ENCODE measurements at regions not wholly inside any gene's neighbourhood (a gene's known extent, or its start where the extent isn't known, plus 50 kb on each side); places are given as distances from the start of the nearest gene placed in this dataset.

- no peak for DNase-seq (ENCODE audit: low spot score)
Observed at GRCh38 chrX:7223271-7223670, 75.3 kb upstream of the PUDP start.

DNA sequence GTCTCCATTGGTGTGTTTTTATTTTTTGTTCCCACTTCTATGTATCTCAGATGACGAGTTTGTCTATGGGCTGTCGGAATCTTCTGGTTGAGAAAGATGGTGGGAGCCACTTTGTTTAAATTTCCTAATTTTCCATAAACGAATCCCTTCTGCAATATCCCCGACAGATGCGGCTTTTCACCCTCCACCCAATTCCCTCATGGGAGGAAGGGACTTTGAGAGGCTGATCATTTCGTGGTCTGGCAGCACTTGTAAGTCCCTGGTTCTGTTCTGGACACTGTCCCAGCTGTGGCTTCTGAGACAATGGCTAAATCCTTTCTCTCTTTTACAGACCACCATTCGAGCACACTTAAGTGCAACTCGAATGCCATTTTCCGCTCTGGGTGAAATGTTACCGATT, 72.2 kb upstream of the PUDP start:
- no peak for DNase-seq (ENCODE audit: low spot score)

DNA sequence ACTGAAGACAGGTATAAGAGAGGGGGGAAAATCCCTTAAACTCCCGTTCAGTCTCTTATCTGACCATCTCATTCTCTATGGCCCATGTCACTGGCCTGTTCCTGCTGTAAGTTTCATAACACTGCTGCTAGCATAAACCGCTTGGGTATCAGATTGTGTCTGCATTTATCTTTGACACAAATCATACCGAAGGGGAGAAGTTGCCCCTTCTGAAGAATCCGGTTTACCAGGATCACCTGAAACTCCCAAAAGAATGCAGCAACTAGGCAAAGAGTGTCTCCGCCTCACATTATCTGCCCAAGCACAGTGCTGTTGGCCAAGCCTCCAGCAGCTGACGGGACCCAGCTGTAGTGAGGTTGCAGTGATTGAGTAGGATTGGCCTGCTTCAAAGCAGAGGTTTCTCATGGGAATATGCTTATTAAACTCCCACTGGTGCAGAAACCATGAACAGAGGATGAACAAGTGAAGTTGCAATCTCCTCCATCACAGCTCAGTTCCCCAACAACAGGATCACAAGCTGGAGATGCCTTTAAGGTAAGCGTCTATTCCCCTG, 71.3 kb upstream of the PUDP start:
- no peak for DNase-seq (ENCODE audit: low spot score)

DNA sequence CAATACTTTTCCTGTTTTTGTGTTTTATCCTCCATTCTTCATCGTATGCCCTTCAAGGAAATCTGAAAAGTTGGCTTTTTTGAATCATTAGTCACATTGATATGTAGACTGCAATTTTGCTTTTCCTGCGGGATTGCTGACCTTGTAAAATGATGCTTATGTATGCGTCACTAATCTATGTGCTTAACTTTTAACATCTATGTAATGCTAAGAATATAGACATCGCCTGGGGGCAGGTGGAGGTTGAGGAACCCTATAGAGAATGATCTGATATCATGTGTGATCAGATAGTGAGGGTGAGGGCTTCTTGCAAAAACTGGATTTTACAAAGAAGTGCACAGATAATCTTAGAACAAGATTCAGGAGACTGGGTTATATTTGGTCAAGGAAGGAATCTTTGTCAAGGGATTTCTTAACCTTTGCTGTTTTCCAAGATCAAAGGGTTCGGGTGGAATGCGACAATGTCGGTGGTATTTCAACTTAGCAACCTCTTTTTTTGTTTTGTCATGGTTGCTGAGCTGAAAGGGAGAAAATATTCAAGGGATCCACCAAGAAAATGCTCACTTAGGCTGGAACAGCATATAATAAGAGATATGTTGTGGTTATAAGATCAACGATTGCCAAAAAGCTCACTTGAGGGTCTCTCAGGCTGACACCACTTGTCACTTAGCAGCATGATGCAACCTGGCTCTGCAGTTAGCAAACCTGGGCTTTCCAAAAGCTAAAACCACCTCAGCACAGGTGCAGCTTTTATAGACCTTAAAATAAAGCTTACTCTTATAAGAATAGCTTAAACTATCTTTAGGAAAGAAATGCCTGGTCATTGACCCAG, 70.6 kb upstream of the PUDP start:
- DNase-seq (ENCODE audit: low spot score), result no peak

GRCh38 chrX:7216981-7217587, 69.1 kb upstream of the PUDP start:
- DNase-seq (ENCODE audit: low spot score), result no peak

DNA sequence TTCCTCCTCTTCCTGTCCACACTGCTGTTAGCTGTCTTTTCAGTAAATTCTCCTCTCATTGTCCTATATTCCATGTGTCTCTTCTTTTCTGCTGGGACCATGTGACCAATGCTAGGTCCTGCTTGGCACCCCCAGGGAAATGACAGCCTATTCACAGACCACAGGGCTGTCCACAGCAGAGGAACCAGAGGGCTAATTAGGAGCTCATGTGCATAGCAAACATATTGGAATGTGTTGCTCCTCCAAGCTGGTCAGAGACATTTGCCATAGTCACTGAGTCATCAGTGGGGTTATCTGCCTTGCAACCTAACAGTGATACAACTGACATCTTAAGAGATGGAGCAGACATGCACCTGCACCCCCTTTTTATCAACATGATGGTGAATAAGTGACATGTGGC, 67.9 kb upstream of the PUDP start:
- no peak for DNase-seq (ENCODE audit: low spot score)

GRCh38 chrX:7214251-7214650, 66.3 kb upstream of the PUDP start:
- no peak for DNase-seq (ENCODE audit: low spot score)

- no peak for DNase-seq (ENCODE audit: low spot score)
Observed at GRCh38 chrX:7205037-7205577, 57.2 kb upstream of the PUDP start.

DNA sequence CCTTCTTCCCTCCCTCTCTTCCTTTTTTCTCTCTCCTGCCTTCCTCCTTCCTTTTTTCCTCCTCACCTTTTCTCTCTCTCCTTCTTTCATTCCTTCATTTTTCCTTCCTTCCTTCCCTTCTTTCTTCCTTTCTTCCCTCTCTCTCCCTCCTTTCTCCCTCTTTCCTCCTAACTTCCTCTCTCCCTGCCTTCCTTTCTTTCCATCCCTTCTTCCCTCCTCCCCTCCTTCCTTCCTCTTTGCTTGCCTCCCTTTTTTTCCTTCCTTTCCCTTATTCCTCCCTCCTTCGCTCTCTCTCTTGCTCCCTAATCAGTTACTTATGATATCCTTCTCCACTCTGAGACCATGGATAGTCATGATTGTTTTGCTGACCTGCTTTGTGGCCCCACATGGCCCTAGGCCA, 56.7 kb upstream of the PUDP start:
- no peak for DNase-seq (ENCODE audit: low spot score)

DNA sequence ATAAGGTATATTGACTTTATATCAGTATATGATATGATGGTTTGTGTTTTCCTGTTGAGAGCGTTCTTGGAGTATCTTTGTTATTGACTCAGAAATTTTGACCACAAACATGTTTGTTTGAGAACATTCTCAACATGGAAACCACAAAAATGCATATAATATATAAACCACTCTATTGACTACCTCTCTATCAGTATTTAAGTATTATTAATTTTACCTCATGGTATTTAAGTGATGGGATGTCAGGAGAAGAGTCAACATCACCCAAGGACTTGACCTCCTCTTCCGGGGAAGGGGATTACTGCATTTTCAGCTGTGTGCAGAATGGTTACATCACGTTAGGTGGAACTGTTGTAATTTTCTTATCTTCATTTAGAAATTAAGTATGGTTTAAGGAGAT, 54.3 kb upstream of the PUDP start:
- DNase-seq (ENCODE audit: low spot score), result no peak

- no peak for DNase-seq (ENCODE audit: low spot score)
Observed at GRCh38 chrX:7201496-7201895, 53.5 kb upstream of the PUDP start.

DNA sequence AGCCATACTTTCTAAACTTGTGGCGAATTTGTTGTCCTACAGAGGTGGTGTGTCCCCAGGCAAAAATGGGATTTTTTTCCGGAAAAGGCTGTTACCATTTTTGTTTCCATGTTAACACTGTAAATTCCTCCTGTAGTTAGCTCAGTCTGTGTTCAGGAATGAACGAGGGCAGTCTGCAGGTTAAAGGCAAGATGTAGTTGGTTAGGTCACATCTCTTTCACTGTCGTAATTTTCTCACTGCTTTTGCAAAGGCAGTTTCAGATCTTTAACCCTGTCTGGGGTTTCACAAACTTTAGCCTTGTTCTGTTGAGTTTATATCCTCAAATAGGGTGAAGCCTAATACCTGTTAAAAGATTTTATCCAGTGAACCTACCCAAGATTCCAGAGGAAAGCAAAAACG, 50.5 kb upstream of the PUDP start:
- no peak for DNase-seq (ENCODE audit: low spot score)

Measured in ureter (tissue), 1 donor.